Fibroblast of skin of right biceps (primary cell): ENCODE measurements at regions not wholly inside any gene's neighbourhood (a gene's known extent, or its start where the extent isn't known, plus 50 kb on each side); places are given as distances from the start of the nearest gene placed in this dataset.
A peak's percentile ranks its signal among the peaks of the same experiment; 100 is the strongest.

ENCODE experiments used
- DNase-seq: peaks from one replicate; pipeline ENCODE4 v3.0.0-alpha.2; 2013

DNA sequence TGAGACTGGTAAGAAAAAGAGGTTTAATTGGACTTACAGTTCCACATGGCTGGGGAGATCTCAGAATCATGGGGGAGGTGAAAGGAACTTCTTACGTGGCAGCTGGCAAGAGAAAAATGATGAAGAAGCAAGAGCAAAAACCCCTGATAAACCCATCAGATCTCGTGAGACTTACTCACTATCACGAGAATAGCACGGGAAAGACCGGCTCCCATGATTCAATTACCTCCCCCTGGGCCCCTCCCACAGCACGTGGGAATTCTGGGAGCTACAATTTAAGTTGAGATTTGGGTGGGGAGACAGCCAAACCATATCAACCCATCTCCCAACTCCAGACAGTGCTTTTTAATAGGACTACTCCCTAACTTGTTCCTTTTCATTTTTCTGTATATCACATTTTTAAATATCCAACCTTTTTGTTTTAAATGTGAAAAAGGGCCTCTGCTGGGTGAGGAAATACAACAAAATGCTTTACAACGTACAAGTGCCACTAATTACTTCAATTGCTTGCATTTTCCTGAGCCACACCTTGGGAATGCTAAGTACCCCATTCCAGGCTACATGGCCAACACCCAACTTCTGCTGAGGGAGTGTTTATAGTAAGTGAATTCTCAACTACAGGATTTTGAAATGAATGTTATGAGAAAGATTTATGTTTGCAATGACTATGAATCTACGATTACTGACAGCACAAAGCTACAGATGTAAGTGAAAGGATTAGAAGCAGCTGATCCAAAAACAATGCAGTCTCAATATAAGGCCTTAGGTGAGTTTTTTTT, 294.1 kb upstream of the CD180 start:
- DNase-seq, result peak; percentile 7

DNA sequence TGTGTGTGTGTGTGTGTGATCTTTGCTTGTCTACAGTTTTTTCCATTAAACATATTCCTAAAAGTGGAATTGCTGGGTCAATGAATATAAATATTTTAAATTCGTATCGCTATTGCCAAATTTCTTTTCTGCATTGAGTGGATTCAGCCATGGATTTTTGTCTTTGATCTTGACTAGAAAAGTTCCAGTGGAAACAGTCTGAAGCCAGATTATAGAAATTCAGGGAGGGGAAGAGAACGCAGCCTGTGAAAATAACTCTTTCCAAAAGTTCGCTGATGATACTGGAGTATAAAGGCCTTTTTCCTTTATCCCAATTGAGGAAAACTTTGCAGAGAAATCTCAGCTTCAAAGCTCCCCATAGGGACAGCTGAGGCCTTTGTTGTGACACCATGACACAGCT, 292.3 kb upstream of the CD180 start:
- no peak for DNase-seq

DNA sequence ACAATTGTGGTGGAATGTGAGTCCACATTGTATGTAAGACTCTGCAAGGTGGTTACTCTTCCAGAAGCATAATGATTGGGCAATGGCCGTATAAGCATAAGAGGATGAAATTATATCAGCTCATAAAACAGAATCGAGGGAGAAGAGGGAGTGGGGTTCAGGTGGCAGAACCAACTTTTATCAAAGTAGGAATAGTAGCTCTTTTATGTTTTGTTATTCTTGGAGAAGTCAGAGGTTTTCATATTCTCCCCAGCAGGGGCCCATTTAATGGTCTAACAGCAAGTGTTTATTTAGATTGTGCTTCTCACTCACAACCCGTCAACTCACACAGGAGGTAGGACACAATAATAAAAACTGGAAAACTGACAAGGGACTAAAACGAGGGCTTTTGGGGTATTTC, 291.3 kb upstream of the CD180 start:
- DNase-seq, result no peak

- DNase-seq, result peak; percentile 6
Measured at GRCh38 chr5:67483453-67484030, 286.9 kb upstream of the CD180 start.

DNA sequence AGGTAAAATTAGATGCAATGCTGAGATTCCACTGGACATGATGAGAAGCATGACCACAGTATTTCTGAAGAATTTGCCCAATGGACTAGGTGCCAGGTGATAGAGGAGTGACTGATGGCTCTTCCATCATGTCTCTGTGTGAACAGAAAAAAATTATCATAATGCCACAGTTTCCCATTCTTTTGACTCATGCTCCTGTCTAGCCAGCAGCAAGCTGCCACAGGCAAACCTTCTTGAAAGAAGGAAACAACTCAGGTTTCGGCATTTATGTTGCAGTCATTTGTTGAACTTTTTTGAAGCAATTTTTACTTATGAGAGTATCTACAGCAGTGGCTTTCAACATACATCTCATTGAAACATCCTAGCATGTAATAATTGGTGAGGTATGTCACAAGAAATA, 284.8 kb upstream of the CD180 start:
- no peak for DNase-seq

DNA sequence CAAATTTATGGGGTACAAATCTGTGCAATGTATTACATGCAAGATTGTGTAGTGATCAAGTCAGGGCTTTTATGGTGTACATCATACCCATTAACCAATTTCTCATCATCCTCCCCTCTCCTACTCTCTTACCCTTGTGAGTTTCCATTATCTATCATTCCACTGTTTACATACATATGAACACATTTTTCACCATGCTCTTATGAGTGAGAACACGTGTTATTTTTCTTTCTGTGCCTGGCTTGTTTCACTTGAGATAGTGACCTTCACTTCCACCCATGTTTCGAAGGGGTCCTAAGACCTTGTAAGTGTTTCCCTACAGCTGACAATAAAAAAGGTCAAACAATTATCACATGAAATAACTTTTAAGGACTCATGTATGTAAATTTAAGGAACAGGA, 281.7 kb upstream of the CD180 start:
- DNase-seq, result no peak

DNA sequence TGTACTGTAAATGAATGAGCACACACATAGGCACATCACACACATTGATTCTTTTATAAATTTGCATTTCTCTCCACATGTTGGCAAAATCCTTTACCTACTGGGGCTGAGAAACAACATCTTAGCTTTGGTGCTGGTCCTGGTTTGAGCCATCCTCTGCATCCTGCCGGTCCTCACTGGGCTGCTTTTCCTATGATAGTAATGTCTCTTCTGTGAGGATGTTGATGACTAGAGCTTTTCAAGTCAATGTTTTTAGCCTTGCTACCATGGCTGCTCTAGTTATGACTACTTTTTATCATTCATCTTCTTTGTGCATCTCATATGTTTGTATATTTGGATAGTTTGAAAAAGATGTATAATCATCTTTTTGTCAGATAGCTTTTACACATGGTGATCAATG, 280.4 kb upstream of the CD180 start:
- DNase-seq, result no peak

GRCh38 chr5:67476531-67476930, 279.9 kb upstream of the CD180 start:
- DNase-seq, result peak; percentile 7

DNA sequence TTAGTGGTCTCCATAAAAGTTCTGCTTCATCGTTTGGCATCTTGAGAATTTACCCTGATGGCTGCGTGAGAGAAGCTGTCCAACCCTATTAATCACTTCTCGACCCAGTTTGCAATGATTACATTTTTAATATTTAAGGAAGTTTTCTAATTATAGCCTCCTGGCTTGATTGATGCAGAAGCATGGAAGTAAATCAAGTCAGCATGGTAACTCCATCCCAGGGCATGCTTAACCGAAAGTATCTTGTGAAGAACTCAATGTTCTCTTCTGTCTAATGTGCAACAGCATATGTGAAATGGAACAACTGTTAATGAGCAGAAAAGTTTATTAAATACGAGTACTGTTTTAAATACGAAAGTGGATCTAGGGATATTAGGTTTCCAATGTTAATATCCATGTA, 278.9 kb upstream of the CD180 start:
- DNase-seq, result no peak

GRCh38 chr5:67474597-67475238, 278.1 kb upstream of the CD180 start:
- DNase-seq, result no peak

- DNase-seq, result no peak
Measured at GRCh38 chr5:67467110-67467509, 270.5 kb upstream of the CD180 start.

GRCh38 chr5:67465537-67466207, 269.1 kb upstream of the CD180 start:
- DNase-seq, result no peak

DNA sequence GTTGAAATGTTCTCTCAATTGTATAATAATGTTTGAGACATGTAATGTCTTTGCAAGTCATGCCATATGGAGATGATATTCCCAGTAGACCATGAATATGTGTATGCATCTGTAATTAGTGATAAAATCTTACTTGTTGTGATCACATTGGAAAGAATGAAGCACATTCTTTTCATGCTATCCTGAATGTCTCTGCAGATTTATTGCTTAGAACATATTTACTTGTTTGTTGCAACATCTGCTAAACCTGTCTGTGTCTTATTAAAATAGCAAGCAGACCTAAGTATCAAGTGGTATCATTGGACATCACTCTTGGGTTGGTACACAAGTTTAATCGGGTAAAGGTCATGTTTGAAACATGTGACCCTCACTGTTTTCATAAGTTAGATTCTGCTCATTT, 265.5 kb upstream of the CD180 start:
- peak; percentile 8 for DNase-seq

- DNase-seq, result no peak
Measured at GRCh38 chr5:67459253-67459652, 262.7 kb upstream of the CD180 start.

- DNase-seq, result no peak
Measured at GRCh38 chr5:67455970-67456369, 259.4 kb upstream of the CD180 start.

- no peak for DNase-seq
Measured at GRCh38 chr5:67454957-67455561, 258.5 kb upstream of the CD180 start.

DNA sequence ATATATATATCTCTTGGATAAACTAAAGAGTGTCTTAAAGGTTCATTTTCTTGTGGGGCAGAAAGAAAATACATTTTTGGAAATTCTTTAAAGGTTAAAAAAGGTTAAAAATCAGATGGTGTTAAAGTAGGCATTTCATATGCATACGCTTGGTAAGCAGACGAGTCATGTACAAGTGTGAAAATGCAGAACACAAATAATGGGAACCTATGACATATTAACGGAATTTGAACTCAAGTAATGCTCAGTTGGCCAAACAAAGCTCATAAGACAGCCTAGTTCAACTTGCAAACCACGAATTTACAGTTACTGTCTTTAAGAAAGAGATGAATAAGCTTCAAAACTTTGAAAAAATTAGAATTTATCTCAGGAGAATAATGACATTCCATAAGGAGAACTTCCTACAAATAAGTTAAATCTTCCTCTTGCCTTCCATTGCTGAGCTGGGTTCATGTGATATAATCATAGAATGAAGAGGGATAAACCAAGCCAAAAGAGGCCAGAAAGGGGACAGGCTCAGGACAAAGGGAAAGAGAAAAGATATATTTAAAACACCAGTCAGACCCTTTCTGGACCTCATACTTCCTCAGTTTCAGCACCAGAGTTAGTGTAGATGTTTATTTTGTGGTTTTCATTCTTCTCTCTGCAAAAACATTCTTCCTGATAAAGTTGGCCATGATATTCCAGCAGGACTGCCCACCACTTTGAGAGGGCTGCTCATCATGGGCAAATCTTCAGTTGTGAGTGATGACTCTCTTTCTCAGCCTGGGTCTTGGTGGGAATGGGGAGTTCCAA, 256.7 kb upstream of the CD180 start:
- peak; percentile 64 for DNase-seq

GRCh38 chr5:67451640-67452279, 255.2 kb upstream of the CD180 start:
- no peak for DNase-seq

GRCh38 chr5:67447732-67448131, 251.1 kb upstream of the CD180 start:
- DNase-seq, result no peak

DNA sequence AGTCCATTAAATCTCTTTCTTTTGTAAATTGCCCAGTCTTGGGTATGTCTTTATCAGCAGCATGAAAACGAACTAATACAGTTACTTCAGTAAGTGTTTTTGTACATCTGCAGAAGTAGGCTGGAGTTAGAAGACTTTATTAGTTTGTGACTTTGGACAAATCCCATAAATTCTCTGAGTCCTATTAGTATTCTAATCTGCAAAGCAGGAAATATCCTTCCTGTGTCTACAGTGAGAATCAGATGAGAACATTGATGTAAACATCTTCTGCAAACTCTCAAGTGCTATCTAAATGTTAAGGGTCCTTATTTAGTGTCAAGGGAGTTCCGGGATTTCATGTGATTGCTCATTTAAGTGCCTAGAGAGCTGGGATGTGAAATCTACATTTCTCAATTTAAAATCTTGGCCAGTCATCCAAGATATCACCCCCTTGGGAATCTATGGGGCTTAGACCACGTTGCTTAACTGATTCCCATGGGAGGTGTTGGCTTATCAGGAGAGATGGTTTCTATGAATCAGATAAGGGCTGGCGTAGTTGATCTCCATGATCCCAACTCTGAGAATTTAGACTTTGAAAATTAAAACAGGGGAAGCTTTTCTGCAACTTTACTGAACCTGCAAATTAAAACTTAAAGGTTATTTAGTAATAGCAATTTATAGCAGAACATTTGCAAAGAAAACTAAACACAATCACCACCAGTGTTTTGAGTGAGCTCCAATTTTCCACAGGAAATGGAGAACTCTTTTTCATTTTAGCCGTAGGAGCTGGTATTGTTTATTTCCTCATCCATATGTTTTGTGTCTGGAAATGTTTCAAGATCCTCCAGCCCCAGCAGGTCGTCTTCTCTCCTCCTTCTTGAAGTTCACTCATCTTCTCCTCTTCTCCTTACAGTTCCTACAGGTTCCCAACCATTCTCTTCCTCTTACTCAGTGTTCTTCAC, 241.6 kb upstream of the CD180 start:
- DNase-seq, result peak; percentile 26

DNA sequence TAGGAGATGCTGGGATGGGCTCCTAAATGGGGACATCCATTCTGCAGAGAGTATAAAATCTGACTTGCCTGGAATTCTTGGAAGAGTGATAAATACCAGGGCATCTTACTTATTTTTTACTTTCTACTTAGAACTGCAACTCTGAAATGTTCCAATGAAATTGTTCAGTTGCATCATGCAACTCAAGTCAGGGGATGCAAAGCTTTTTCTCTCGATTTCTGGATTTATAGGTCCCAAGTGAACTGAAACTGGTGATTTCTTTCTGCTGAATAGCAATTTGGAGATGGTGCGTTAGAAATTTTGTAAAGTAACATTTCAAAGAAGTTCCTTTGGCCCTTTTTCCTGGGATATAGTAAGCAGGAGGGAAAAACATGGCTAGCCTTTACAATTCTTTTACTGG, 238.4 kb upstream of the CD180 start:
- DNase-seq, result no peak
